ENCODE measurements at regions not wholly inside any gene's neighbourhood (a gene's known extent, or its start where the extent isn't known, plus 50 kb on each side); places are given as distances from the start of the nearest gene placed in this dataset.

DNA sequence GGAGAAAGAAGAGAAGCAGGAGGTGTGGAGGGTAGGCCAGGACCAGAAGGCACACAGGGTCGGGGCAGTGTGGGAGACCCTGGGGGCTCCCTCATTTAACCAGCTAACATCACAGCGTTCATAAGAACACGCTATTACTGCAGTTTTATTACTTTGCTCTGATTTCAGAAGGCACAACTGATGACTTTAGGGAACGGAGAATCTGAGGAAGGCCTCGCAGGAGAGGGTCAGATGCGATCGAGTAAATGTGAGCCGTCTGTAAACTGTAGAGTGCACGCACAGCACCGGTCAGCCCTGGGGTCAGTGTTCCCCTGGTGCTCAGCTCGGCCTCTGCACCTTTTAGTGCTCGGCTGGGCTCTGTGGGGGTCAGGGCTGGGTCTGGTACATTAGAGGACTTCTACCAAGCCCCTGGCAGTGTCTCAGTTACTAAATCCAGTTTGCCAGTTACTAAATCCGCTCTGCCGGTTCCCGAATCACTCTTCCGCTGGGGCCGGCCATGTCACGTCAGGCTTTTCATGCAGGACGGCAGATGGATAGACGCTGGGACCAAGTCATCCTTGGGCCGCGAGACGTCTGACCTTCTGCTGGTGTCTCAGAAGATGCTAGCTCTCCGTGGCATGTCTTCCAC lies 325.9 kb downstream of the SEC14L1 start:
- TF ChIP-seq POLR2AphosphoS5 (IDR thresholded peaks at IDR 0.05; ENCODE audit: low read depth, low read length) (no peak), REST (IDR thresholded peaks at IDR 0.05; ENCODE audit: insufficient read depth in 1 of 2, low read depth in 2 of 2, low read length in 2 of 2) (no peak), TAF1 (IDR thresholded peaks at IDR 0.05; ENCODE audit: borderline replicate concordance, insufficient read depth, low read length) (no peak)

All from PFSK-1 (cell line).